ENCODE measurements at regions not wholly inside any gene's neighbourhood (a gene's known extent, or its start where the extent isn't known, plus 50 kb on each side); places are given as distances from the start of the nearest gene placed in this dataset.

- H3K27me3 Mint-ChIP-seq (ENCODE audit: low read depth) = peaks cover 78% of the 10 kb centered on the region
- H3K36me3 Mint-ChIP-seq = no peaks in the 10 kb centered on the region
- H3K9me3 Mint-ChIP-seq = peaks cover 8% of the 10 kb centered on the region
- no peak for DNase-seq (ENCODE audit: low spot score in 2 of 2, unreplicated experiment in 2 of 2)
- H3K4me1 Mint-ChIP-seq = no peaks in the 10 kb centered on the region
- no peak overlapping the region for H3K27ac Mint-ChIP-seq
- H3K4me3 Mint-ChIP-seq = peak overlapping the region; percentile 64
- TF ChIP-seq, protein P1, sequence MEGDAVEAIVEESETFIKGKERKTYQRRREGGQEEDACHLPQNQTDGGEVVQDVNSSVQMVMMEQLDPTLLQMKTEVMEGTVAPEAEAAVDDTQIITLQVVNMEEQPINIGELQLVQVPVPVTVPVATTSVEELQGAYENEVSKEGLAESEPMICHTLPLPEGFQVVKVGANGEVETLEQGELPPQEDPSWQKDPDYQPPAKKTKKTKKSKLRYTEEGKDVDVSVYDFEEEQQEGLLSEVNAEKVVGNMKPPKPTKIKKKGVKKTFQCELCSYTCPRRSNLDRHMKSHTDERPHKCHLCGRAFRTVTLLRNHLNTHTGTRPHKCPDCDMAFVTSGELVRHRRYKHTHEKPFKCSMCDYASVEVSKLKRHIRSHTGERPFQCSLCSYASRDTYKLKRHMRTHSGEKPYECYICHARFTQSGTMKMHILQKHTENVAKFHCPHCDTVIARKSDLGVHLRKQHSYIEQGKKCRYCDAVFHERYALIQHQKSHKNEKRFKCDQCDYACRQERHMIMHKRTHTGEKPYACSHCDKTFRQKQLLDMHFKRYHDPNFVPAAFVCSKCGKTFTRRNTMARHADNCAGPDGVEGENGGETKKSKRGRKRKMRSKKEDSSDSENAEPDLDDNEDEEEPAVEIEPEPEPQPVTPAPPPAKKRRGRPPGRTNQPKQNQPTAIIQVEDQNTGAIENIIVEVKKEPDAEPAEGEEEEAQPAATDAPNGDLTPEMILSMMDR (IDR thresholded peaks at IDR 0.05; ENCODE audit: unreplicated experiment) = no peak
Measured at GRCh38 chr12:125331342-125332052, 266.3 kb downstream of the AACS start.

DNA sequence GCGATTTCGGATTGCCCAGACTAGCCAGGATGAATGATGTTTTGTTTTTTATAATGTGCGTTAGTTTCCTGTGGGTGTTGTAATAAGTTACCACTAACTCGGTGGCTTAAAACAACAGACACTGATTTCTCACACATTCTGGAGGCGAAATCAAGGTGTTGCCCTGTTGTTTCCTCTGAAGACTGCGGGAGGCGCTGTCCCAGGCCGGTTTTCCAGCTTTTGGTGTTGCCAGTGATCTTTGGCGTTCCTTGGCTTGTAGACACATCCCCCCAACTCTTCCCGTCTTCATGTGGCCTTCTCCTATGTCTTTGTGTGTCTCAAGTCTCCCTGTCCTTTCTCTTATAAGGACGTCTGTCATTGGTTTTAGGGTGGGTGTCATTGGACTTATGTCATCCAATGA lies 267.7 kb downstream of the AACS start:
- no peak for DNase-seq (ENCODE audit: low spot score in 2 of 2, unreplicated experiment in 2 of 2)
- TF ChIP-seq, protein P1 (IDR thresholded peaks at IDR 0.05; ENCODE audit: unreplicated experiment) = peak; percentile 23
- no peak overlapping the region for H3K27ac Mint-ChIP-seq

DNA sequence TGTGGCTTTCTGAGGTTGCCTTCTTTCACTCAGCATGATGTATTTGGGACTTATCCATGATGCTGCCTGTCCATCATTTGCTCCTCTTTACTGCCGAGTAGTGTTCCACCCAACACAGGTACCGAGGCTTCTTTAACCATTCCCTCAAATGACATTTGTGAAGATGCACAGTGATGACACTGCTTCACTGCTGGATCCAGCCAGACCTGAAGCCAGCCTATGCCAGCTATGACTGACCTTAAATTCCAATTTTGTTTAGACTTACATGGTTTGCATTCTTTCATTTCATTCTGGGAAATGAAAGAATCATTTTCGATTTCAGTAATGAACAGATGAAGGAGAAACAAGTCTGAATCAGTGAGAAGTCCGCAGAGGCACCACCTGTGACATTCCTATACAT lies 271.0 kb downstream of the AACS start:
- no peaks in the 10 kb centered on the region for H3K36me3 Mint-ChIP-seq
- no peak for DNase-seq (ENCODE audit: low spot score in 2 of 2, unreplicated experiment in 2 of 2)
- no peak overlapping the region for H3K4me3 Mint-ChIP-seq
- H3K4me1 Mint-ChIP-seq = no peaks in the 10 kb centered on the region
- H3K27me3 Mint-ChIP-seq (ENCODE audit: low read depth) = peaks cover 68% of the 10 kb centered on the region
- H3K27ac Mint-ChIP-seq = no peak overlapping the region
- no peaks in the 10 kb centered on the region for H3K9me3 Mint-ChIP-seq
- TF ChIP-seq, protein P1 (IDR thresholded peaks at IDR 0.05; ENCODE audit: unreplicated experiment) = no peak

More for the DNA sequence above, 267.7 kb downstream of the AACS start:
- Mint-ChIP-seq H3K27me3 (ENCODE audit: low read depth) (peaks cover 76% of the 10 kb centered on the region), H3K36me3 (no peaks in the 10 kb centered on the region), H3K4me3 (no peak overlapping the region), H3K9me3 (peaks cover 8% of the 10 kb centered on the region), H3K4me1 (no peaks in the 10 kb centered on the region)

DNA sequence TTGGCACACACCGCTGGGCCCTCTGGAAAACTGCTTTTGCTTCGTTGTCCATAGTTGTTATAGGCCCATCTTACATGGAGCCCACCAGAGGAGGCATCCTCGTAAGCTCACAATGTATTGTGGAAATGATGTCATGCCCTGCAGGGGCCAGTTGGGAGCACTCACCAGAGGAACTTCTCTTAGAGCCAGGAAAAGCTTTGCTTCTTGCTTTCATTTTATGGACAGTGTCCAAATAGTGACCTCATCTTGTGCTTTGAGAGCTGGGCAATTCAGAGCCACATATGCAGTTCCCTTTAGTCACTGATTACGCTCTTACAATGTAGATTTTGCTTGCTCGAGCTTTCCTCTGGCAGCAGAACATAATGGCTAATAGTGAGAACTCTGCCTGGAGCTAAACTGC lies 275.6 kb downstream of the AACS start:
- no peak for DNase-seq (ENCODE audit: low spot score in 2 of 2, unreplicated experiment in 2 of 2)
- Mint-ChIP-seq H3K27me3 (ENCODE audit: low read depth) (peaks cover 69% of the 10 kb centered on the region), H3K9me3 (no peaks in the 10 kb centered on the region), H3K36me3 (no peaks in the 10 kb centered on the region), H3K27ac (no peak overlapping the region), H3K4me3 (no peak overlapping the region), H3K4me1 (no peaks in the 10 kb centered on the region)
- TF ChIP-seq, protein P1 (IDR thresholded peaks at IDR 0.05; ENCODE audit: unreplicated experiment) = no peak

- no peak for DNase-seq (ENCODE audit: low spot score in 2 of 2, unreplicated experiment in 2 of 2)
- TF ChIP-seq, protein P1 (IDR thresholded peaks at IDR 0.05; ENCODE audit: unreplicated experiment) = no peak
- H3K4me3 Mint-ChIP-seq = no peak overlapping the region
- H3K27me3 Mint-ChIP-seq (ENCODE audit: low read depth) = peaks cover 65% of the 10 kb centered on the region
- H3K27ac Mint-ChIP-seq = no peak overlapping the region
- H3K9me3 Mint-ChIP-seq = no peaks in the 10 kb centered on the region
- no peaks in the 10 kb centered on the region for H3K36me3 Mint-ChIP-seq
- no peaks in the 10 kb centered on the region for H3K4me1 Mint-ChIP-seq
Measured at GRCh38 chr12:125341422-125341821, 276.2 kb downstream of the AACS start.

Measured in mesothelial cell of epicardium (in vitro differentiated cells).